OCI-LY7 (cell line): ENCODE measurements at regions not wholly inside any gene's neighbourhood (a gene's known extent, or its start where the extent isn't known, plus 50 kb on each side); places are given as distances from the start of the nearest gene placed in this dataset.

ENCODE experiments used
- BruUV-seq: library from RNA; stranded (reverse); fragments of 400-500 nt; replicated peaks from 2 replicates; lab custom pipeline; 2021; lab: Mats Ljungman, UMichigan
- CTCF ChIA-PET: fragments of 300-600 bp; sonication (Branson Sonifier 250); formaldehyde crosslinking; loops from one replicate; lab custom pipeline; 2022; ENCODE audit warnings: antibody characterized with exemption; ENCODE audit not compliant: unreplicated experiment; lab: Charles Lee
- POLR2A ChIA-PET: fragments of 300-600 bp; sonication (Branson Sonifier 250); formaldehyde crosslinking; loops from one replicate; lab custom pipeline; 2022; ENCODE audit warnings: antibody characterized with exemption; lab: Charles Lee
- DNase-seq: peaks from one replicate; pipeline ENCODE4 v3.0.0-alpha.2; 2015; ENCODE audit warnings: low spot score
- H2AFZ ChIP-seq: fragments of 200-600 bp; sonication (generic), shearing (Covaris generic); 2 replicates; pipeline ENCODE4 v1.6.1; 2014; ENCODE audit warnings: mild to moderate bottlenecking, antibody characterized with exemption, low read length, moderate library complexity
- H3K27ac ChIP-seq: fragments of 200-600 bp; sonication (generic); 2 replicates; pipeline ENCODE4 v1.5.1; 2014; ENCODE audit warnings: mixed run types, low read depth, mild to moderate bottlenecking, moderate library complexity, low read length, inconsistent platforms; ENCODE audit not compliant: poor library complexity, severe bottlenecking
- H3K36me3 ChIP-seq: fragments of 200-600 bp; sonication (generic); 2 replicates; pipeline ENCODE4 v1.6.1; 2014; ENCODE audit warnings: mild to moderate bottlenecking, antibody characterized with exemption, low read length, moderate library complexity, mixed read lengths; ENCODE audit not compliant: insufficient read depth
- H3K4me1 ChIP-seq: fragments of 200-600 bp; sonication (generic); 2 replicates; pipeline ENCODE4 v1.5.1; 2014; ENCODE audit warnings: mild to moderate bottlenecking, low read length; ENCODE audit not compliant: insufficient read depth, poor library complexity, severe bottlenecking
- H3K4me2 ChIP-seq: fragments of 200-600 bp; sonication (generic); 2 replicates; pipeline ENCODE4 v1.6.1; 2014; ENCODE audit warnings: mild to moderate bottlenecking, low read length
- H3K4me3 ChIP-seq: fragments of 200-600 bp; sonication (generic); 2 replicates; pipeline ENCODE4 v1.5.1; 2014; ENCODE audit warnings: mild to moderate bottlenecking, low read depth, low read length; ENCODE audit not compliant: poor library complexity, severe bottlenecking
- H3K79me2 ChIP-seq: fragments of 200-600 bp; sonication (generic); 2 replicates; pipeline ENCODE4 v1.6.1; 2016; ENCODE audit warnings: low read depth, mild to moderate bottlenecking, low read length, moderate library complexity, mixed read lengths; ENCODE audit not compliant: insufficient read depth
- H3K9me2 ChIP-seq: fragments of 200-600 bp; sonication (generic); 2 replicates; pipeline ENCODE4 v1.6.1; 2016; ENCODE audit warnings: mild to moderate bottlenecking, low read length, mixed read lengths; ENCODE audit not compliant: insufficient read depth
- H3K9me3 ChIP-seq: fragments of 200-600 bp; sonication (generic); 2 replicates; pipeline ENCODE4 v1.6.1; 2014; ENCODE audit warnings: mild to moderate bottlenecking, mixed run types, low read length, mixed read lengths
- H4K20me1 ChIP-seq: fragments of 200-600 bp; sonication (generic); 2 replicates; pipeline ENCODE4 v1.6.1; 2014; ENCODE audit warnings: mild to moderate bottlenecking, antibody characterized with exemption, low read length, moderate library complexity, mixed read lengths; ENCODE audit not compliant: insufficient read depth
- EZH2phosphoT487 ChIP-seq: fragments of 200-600 bp; sonication (generic); IDR thresholded peaks from 2 replicates; pipeline ENCODE4 v1.6.1; 2018; ENCODE audit warnings: low read depth, borderline replicate concordance, mild to moderate bottlenecking, mixed run types, antibody characterized with exemption, low read length, moderate library complexity, mixed read lengths
- intact Hi-C: fragments of 100-400 bp; cut with micrococcal nuclease; formaldehyde crosslinking; loops from one replicate; pipeline ENCODE4 v1.10.0; 2022; ENCODE audit not compliant: unreplicated experiment
- TF ChIP-seq, protein P1 (sequence below): fragments of 200-600 bp; sonication (generic); conservative IDR thresholded peaks from 2 replicates; pipeline ENCODE4 v1.5.1; 2014; ENCODE audit warnings: mild to moderate bottlenecking, antibody characterized with exemption, low read length, moderate library complexity, mixed read lengths

DNA sequence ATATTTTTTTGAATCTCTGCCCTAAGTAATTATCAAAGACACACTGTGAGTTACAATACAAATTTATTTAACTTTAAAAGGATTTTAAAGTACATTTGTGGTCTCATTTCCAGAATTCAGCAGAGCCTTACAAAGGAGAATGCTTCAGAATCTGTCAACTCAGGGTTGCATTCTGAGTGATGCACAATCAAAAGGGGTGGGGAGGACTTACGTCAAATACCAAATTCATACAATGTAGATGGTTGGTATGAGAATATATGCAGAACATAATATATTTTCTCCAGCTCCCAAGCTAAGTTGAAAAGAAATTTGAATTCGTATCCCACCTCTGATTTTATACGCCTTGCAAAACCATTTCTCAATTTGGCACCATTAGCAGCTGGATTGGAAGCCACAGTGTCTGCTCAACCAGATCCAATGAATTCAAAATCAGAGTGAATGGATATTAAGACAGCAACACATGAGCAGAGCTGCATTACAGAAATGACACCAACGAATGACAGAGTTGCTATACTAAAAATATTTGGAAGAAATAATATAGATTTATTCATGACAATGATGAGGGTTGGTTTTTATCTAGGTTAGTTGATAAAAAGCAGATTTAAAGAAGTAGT lies 110.4 kb upstream of the CFAP20DC start:
- Histone ChIP-seq H3K4me2 (no peak overlapping the region), H3K9me2 (no peaks in the 10 kb centered on the region), H3K9me3 (no peaks in the 10 kb centered on the region), H3K79me2 (no peaks in the 10 kb centered on the region), H3K36me3 (no peaks in the 10 kb centered on the region), H4K20me1 (no peaks in the 10 kb centered on the region), H3K27ac (no peak overlapping the region), H3K4me1 (no peaks in the 10 kb centered on the region), H3K4me3 (no peak overlapping the region), H2AFZ (no peak overlapping the region)
- intact Hi-C loops: no loop called here
- no TSS peak for BruUV-seq
- POLR2A ChIA-PET: no interaction called here
- TF ChIP-seq EZH2phosphoT487: no peak
- TF ChIP-seq, protein P1, sequence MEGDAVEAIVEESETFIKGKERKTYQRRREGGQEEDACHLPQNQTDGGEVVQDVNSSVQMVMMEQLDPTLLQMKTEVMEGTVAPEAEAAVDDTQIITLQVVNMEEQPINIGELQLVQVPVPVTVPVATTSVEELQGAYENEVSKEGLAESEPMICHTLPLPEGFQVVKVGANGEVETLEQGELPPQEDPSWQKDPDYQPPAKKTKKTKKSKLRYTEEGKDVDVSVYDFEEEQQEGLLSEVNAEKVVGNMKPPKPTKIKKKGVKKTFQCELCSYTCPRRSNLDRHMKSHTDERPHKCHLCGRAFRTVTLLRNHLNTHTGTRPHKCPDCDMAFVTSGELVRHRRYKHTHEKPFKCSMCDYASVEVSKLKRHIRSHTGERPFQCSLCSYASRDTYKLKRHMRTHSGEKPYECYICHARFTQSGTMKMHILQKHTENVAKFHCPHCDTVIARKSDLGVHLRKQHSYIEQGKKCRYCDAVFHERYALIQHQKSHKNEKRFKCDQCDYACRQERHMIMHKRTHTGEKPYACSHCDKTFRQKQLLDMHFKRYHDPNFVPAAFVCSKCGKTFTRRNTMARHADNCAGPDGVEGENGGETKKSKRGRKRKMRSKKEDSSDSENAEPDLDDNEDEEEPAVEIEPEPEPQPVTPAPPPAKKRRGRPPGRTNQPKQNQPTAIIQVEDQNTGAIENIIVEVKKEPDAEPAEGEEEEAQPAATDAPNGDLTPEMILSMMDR: no peak
- DNase-seq: no peak
- CTCF ChIA-PET: no interaction called here

DNA sequence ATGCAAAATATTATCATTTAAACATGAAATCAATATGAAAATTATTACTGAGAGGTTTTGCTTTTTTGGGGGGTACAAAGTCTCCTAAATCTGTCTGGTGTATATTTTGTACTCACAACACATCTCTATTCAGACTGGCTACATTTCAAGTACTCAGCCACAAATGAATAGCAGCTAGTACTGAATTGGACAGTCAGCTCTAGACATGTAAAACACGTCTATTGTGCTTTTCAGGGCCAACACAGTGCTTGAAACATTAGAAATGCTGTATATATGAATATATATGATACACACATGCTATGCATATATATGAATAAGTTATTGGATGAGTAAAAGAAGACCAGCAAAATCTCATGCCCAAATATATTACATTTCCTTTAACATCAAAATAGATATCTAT lies 103.8 kb upstream of the CFAP20DC start:
- Histone ChIP-seq H3K27ac (no peak overlapping the region), H3K4me1 (no peaks in the 10 kb centered on the region), H3K79me2 (no peaks in the 10 kb centered on the region), H2AFZ (no peak overlapping the region), H3K36me3 (no peaks in the 10 kb centered on the region), H3K4me2 (no peak overlapping the region), H3K9me2 (no peaks in the 10 kb centered on the region), H3K9me3 (no peaks in the 10 kb centered on the region), H3K4me3 (no peak overlapping the region), H4K20me1 (no peaks in the 10 kb centered on the region)
- intact Hi-C loops: no loop called here
- CTCF ChIA-PET: no interaction called here
- TF ChIP-seq, protein P1: no peak
- TF ChIP-seq EZH2phosphoT487: no peak
- no peak for DNase-seq
- POLR2A ChIA-PET: no interaction called here
- no TSS peak for BruUV-seq

DNA sequence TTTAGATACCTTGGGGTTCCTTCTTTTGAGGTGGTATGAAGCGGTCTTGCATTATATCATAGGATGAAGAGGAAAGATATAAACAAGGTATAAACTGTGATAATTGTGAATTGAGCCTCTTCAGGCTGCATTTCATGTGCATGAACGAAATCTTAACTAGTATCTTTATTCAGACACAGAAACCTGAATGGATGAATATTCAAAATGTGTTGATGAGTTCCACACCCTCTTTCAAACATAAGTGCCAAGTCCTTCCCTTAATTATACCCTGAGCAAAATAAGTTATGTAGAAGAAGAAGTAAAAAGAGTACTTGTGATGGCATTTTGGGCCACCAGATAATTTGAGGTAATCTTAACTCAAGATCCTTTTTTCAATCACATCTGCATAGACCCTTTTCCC lies 103.1 kb upstream of the CFAP20DC start:
- intact Hi-C loops: no loop called here
- no TSS peak for BruUV-seq
- no peak overlapping the region for H3K27ac ChIP-seq
- H3K4me3 ChIP-seq: no peak overlapping the region
- DNase-seq: no peak
- no peaks in the 10 kb centered on the region for H4K20me1 ChIP-seq
- no peaks in the 10 kb centered on the region for H3K36me3 ChIP-seq
- H3K79me2 ChIP-seq: no peaks in the 10 kb centered on the region
- H3K4me1 ChIP-seq: no peaks in the 10 kb centered on the region
- ChIA-PET CTCF (no interaction called here), POLR2A (no interaction called here)
- no peaks in the 10 kb centered on the region for H3K9me2 ChIP-seq
- no peak overlapping the region for H3K4me2 ChIP-seq
- no peak overlapping the region for H2AFZ ChIP-seq
- TF ChIP-seq, protein P1: no peak
- TF ChIP-seq EZH2phosphoT487: no peak
- H3K9me3 ChIP-seq: no peaks in the 10 kb centered on the region
